GM23338 (cell line): ENCODE measurements at regions not wholly inside any gene's neighbourhood (a gene's known extent, or its start where the extent isn't known, plus 50 kb on each side); places are given as distances from the start of the nearest gene placed in this dataset.

Source experiments
- EZH2 ChIP-seq: fragments of 200-600 bp; sonication (generic); IDR thresholded peaks from one replicate; pipeline ENCODE4 v1.8.0; 2017; ENCODE audit warnings: antibody characterized with exemption, mild to moderate bottlenecking, low read depth; ENCODE audit not compliant: unreplicated experiment
- EZH2phosphoT487 ChIP-seq: fragments of 200-600 bp; sonication (generic); IDR thresholded peaks from one replicate; pipeline ENCODE4 v1.8.1; 2018; ENCODE audit warnings: antibody characterized with exemption; ENCODE audit not compliant: unreplicated experiment
- JUNB ChIP-seq: IDR thresholded peaks from one replicate; pipeline ENCODE4 v1.6.1; 2016; ENCODE audit warnings: antibody characterized with exemption; ENCODE audit not compliant: unreplicated experiment
- POLR2AphosphoS5 ChIP-seq: IDR thresholded peaks from 2 replicates; pipeline ENCODE4 v1.6.1; 2016; ENCODE audit warnings: antibody characterized with exemption, low read depth
- TF ChIP-seq, protein P1 (sequence below), 2 experiments: fragments of 200-600 bp in 1 of 2; sonication (generic) in 1 of 2; conservative IDR thresholded peaks; 2 replicates each; pipeline versions ENCODE4 v1.5.1 to v1.6.1; 2016 to 2017; ENCODE audit warnings: antibody characterized with exemption in 2 of 2, low read depth in 2 of 2, mild to moderate bottlenecking in 2 of 2, moderate library complexity in 1 of 2

DNA sequence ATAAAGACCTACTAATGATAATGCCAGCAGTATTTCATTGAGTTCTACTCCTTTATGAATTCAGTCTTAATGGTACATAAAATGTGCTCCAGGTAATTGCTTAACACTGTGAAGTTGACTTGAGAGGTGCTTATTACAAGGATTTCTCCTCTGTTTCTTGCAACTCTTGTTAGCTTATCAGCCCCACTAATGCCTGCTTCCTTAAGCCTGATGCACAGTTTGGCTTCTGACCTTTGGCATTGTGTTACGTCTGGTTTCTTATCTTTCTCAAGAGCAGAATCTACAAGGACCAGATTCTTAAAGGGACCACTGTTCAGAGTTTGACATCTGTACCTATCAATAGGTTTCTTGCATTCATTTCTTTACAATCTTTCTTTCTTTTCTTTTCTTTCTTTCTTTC is 223.9 kb upstream of the CWC22 start:
- TF ChIP-seq, protein P1, sequence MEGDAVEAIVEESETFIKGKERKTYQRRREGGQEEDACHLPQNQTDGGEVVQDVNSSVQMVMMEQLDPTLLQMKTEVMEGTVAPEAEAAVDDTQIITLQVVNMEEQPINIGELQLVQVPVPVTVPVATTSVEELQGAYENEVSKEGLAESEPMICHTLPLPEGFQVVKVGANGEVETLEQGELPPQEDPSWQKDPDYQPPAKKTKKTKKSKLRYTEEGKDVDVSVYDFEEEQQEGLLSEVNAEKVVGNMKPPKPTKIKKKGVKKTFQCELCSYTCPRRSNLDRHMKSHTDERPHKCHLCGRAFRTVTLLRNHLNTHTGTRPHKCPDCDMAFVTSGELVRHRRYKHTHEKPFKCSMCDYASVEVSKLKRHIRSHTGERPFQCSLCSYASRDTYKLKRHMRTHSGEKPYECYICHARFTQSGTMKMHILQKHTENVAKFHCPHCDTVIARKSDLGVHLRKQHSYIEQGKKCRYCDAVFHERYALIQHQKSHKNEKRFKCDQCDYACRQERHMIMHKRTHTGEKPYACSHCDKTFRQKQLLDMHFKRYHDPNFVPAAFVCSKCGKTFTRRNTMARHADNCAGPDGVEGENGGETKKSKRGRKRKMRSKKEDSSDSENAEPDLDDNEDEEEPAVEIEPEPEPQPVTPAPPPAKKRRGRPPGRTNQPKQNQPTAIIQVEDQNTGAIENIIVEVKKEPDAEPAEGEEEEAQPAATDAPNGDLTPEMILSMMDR (conservative IDR thresholded peaks at IDR 0.05; ENCODE audit: low read depth in 2 of 2): no peak
- TF ChIP-seq JUNB (no peak), POLR2AphosphoS5 (no peak), EZH2 (no peak), EZH2phosphoT487 (no peak)
